CD4-positive, alpha-beta T cell treated with Interleukin-15 for 4 hours (primary cell): ENCODE measurements at regions not wholly inside any gene's neighbourhood (a gene's known extent, or its start where the extent isn't known, plus 50 kb on each side); places are given as distances from the start of the nearest gene placed in this dataset.

Source experiments
- DNase-seq: peaks from one replicate; pipeline ENCODE4 v3.0.0-alpha.2; 2020; ENCODE audit warnings: low spot score

DNA sequence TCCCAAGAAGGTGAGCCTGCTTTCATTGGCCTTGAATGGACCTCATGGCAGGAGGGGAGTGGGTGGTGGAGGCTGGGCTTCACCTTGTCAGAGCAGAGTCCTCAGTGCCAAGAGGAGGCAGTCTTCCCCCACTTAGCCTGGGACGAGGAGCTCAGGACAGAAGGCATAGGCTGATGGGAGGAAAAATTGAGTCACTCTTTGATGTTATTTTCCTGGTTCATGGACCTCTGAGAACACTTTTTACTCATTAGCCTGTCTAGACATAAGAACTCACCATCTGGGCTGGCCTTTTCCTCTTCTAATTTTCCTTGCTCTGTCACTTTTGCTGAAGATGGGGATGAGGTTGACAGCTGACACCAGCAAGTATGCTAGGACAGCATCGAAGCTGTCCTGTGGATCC, 225.7 kb upstream of the TNP1 start:
- no peak for DNase-seq

DNA sequence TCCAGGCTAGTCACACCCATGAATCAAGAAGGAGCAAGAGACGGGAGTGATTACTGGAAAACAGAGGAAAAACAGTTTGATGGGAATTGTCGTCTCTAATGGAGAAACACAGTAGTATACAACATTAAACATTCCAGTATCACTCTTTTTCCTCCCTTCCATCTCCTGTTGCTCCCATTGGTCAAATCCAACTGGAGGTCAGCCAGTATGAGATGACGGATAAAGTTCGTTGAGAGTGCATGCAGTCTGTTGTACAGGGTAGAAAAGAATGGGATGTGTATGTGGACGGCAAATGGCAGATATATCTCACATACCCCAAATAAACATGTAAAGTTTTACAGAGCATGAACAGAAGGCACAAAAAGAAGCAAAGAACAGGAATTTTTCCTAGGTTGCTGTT, 221.9 kb upstream of the TNP1 start:
- no peak for DNase-seq

DNA sequence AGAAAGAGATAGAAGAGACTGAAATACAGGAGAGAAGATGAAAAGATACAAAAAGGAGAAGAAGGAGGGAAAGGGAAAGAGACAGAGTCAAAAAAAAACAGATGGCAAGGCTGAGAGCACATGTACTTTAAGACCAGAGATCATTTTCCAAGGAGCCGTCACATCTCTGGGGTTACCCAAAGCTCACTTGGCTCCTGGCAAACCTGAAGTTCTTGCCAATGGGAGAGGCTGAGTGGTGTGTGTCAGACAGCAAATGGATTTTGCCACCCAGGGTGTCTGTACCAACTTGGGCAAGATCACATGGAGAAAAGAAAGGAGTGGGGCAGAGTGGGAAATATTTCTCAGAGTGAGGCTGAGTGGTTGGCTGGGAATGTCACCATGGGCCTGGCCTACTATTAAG, 219.3 kb upstream of the TNP1 start:
- DNase-seq = no peak

DNA sequence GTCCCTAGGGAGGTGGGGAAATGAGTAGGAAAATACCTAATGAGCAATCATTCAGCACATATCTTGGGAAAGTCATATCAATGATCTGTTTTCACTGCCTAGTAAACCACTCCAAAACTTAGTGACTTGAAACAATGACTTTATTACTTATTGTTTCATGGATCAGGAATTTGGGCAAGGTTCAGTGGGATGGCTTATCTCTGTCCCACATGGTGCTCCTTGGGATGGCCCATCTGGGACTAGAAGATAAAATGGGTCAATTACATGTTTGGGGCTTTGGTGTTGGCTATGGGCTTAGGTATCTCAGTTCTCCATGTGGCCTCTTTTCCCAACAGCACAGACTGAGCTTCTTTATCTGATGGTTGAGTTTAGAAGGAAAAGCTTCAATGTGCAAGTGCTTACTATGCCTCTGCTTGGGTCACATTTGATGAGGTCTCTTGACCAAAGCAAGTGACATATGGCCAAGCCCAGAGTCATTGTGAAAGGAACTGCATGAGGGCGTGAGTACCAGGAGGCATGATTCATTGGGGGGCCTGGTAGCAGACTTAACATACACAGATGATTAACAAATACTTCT, 218.1 kb upstream of the TNP1 start:
- DNase-seq = no peak

DNA sequence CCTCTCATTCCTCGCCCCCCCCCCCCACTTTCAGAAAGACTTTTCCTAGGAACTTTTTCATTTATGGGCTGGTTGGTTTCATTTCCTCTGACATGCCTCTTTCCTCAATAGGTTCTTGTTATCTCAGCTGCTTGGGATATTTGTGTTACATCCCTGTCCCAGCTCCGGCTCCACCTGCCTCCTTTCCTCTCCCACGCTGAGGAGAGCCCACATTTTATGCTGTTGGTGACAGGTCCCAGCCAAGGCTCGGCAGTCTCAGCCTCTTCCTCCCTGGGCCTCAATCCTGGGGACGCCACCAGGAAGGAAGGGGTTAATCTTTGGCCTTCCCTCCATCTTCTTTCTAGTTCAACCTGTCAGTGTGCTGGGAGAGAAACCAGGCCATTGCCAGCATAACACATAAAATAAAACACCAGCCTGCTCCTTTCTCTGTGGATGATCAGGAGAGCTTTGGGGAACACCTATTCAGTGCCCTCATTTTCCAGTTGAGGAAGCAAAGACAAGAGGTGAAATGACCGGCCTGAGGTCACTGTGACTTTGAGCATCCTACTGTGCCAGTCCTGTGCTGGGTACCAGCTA, 216.9 kb upstream of the TNP1 start:
- no peak for DNase-seq

DNA sequence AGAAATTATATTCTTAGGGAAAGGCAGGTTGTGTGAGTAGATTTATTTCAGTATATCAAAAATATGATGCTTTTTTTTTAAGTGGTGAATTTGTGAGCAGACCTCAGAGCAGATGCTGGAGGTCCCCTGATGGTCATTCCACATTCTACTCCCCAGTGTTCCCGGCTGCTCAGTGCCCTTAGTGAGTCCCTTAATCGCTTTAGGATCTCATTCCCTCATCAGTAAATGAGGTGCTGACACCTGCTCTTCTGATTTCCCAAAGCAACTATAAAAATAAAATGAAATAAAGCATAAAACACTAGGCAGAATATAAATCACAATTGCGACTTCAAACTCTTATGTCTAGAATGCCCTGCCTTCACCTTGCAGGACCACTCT, 216.2 kb upstream of the TNP1 start:
- DNase-seq = no peak

DNA sequence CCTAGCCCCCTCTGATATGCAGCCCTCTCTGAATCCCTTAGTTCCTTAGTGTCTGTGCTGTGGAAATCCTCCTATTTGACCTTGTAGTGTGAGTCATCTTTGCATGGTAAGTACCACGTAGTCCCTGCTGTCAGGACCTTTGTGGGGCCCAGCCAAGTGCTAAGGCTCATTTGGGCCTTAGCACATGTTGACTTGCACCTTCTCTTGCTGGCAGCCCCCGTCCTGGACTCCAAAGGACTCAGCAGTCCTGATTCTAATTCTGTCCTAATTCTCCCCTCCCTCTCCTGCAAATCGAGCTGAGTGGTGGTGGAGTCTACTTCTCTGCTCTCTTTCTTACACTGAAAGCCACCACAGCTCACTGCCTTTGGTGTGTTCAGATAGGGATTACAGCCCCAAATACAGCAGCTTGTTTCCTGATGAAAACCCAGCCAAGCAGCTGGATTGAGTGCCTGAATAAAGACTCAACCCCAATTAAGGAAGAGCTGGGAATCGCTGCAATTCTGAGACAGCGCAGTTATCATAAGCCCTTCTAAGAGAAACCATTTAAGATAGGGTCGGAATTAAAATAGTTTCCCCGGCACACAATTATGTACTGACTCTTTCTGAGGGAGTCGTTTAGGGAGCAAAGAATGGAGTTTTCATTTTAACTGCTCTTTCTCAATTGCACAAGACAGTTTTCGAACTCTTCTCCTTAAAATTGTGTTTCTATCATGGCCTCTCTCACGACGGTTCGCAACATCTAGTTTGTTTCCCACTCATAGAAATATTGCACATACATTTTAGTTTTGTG, 215.6 kb upstream of the TNP1 start:
- no peak for DNase-seq

DNA sequence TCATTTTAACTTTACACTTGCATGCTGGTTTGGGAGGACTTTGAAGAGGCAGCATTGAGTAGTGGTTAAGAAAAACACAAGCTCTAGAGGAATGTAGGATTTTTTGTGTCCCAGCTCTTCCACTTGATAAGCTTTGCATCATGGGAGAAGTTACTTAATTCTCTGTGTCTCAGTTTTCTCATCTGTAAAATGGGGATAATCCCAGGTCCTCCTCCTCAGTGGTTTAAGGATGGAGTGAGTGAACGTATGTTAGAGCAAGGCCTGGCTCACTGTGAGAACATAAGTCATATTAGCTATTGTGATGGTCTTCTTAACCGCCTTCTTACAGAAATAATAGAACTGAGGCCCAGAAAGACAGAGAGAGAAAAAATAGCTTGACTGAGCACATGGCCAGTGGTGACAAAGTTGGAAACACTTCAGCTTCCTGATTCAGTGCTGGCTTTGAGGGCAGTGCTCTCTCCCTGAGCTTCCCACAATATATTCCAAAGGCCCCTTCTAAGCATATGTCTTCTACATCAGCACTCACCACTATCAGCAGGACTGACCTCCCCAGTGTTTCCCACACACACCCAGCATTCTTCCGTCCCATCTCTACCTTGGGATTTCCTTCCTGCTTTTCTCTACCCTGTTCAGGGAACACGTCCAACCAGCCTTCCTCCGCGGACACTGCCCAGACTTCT, 214.9 kb upstream of the TNP1 start:
- DNase-seq = no peak

DNA sequence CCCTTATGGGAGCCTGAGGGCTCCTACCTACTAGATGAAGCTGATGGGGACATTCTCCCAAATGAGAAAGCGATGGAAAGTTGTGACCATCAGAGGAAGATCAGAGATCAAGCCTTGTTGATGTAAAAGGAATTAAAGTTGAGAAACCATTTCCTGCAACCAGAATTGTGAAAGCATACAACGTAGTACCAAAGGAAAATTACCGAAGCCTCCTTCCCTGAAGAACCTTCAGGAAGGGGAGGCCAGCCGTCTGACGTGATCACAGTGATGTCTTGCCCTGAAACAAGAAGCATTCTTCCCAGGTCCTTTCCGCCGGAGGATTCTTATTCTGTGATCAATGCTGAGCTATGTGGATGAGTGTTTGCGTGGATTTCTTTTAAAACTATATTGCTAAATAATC, 211.6 kb upstream of the TNP1 start:
- DNase-seq = no peak

DNA sequence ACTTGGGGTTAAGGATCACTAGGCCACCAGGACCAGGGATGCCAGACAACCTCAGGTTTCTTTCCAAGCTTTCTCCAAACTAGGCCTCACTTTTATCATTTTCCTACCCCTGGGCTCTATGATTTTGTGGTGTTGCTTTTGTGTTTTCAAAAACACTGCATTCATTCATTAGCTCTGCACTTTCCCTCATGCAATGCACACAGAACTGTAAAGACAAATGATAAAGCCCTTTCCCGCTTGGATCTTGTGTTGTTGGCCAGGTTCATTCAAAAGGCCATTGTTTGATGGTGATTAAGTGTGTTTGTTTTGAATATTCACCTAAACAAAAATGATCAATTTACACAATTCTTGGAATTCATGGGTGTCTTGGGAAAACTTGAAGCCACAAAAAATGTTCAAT, 210.7 kb upstream of the TNP1 start:
- DNase-seq = no peak

DNA sequence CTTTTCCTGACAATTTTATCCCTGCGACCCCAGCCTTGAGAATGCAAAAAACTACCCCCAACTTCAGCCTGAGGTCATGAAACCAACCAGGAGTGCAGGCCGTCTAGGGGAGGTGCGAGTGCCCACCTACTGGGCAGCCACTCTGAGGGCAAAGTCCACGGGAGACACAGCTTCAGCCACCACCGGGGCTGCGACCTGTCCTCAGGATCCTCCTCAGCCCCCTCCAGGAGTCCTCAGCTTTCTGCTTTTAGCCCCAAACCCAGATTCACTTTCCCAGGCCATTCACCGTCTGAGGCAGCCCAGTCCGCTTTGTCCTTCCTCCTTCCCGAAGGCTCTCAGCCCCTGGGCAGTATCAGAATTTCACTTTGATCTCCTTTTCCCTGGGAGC, 210.2 kb upstream of the TNP1 start:
- DNase-seq = no peak

DNA sequence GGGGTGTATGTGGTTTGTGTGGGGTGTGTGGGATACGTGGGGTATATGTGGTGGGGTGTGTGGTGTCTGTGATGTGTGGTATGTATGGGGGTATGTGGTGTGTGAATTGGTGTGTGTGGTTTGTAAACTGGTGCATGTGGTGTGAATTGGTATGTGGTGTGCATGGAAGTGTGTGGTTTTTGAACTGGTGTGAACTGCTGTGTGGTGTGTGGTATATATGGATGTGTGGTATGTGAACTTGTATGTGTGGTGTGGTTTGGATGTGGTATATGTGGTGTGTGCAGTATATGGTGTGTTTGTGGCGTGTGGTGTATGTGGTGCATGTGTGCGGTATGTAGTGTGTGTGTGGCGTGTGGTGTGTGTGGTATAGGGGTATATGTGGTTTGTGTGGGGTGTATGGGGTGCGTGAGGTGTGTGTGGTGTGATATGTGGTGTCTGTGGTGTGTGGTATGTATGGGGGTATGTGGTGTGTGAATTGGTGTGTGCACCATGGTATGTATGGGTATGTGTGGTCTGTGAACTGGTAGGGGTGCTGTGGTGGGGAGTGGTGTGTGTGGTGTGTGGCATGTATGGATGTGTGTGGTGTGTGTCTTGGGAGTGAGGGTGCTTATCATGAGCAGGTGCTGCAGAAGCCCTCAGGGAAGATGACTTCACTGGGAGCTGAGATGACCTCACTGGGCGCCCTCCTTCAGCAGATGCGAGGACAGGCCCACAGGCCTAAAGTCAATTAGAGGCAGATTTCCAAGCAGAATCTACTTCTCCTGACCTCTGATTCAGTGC, 209.6 kb upstream of the TNP1 start:
- DNase-seq = no peak

DNA sequence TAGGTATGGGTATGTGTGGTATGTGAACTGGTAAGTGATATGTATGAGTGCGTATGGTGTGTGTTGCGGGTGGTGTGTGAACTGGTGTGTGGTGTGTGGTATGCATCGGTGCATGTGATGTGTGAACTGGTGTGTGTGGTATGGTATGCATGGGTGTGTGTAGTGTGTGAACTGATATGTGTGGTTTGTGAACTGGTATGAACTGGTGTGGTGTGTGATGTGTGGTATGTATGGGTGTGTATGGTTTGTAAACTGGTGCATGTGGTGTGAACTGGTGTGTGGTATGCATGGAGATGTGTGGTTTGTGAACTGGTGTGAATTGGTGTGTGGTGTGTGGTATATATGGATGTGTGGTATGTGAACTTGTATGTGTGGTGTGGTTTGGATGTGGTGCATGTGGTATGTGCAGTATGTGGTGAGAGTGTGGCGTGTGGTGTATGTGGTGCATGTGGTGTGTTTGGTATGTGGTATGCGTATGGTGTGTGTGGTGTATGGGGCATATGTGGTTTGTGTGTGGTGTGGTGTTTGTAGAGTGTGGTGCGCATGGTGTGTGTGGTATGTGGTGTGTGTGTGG, 208.9 kb upstream of the TNP1 start:
- DNase-seq = no peak

DNA sequence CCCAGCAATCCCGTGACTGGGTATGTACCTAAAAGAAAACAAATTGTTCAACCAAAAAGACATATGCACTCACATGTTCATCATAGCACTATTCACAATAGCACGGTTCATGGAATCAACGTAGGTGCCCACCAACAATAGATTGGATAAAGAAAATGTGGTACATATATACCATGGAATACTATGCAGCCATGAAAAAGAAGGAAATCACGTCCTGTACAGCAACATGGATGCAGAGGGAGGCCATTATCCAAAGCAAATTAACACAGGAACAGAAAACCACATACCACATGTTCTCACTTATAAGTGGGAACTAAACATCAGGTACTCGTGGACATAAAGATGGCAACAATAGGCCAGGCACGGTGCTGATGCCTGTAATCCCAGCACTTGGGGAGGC, 207.9 kb upstream of the TNP1 start:
- DNase-seq = no peak

DNA sequence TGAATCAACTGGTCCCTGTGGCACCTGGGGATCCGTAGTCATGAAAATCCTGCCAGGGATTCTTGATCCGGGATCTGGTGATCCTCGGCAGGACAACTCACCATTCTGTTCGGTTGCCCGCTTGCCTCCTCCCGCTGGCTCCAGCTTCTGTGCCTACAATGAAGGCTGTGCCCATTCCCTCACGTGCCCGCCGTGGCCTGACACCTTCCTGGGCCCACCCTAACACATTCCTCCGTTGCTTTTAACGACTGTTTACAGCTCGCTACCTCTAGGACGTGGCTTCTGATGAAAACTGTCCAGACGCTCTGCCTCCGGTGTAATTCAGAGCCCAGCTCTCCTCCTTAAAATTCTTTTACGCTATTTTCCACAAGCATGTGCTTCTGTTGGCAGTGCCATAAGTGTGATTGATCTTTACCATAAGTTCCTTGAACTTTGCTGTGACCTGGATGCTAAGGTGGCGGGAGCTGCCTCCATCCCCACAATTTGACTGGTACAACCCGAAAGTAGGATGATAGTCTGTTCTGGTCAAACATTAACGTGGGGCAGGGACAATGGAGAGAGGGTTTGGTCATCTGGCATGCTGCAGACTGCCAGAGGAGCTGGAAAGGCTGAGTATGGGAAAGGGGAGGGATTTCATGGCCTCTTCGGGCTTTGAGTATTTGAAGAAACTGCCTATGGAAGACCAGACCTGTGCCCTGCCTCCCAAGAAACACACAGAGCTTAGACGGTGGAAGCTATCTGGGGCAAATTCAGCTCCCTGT, 206.8 kb upstream of the TNP1 start:
- no peak for DNase-seq

DNA sequence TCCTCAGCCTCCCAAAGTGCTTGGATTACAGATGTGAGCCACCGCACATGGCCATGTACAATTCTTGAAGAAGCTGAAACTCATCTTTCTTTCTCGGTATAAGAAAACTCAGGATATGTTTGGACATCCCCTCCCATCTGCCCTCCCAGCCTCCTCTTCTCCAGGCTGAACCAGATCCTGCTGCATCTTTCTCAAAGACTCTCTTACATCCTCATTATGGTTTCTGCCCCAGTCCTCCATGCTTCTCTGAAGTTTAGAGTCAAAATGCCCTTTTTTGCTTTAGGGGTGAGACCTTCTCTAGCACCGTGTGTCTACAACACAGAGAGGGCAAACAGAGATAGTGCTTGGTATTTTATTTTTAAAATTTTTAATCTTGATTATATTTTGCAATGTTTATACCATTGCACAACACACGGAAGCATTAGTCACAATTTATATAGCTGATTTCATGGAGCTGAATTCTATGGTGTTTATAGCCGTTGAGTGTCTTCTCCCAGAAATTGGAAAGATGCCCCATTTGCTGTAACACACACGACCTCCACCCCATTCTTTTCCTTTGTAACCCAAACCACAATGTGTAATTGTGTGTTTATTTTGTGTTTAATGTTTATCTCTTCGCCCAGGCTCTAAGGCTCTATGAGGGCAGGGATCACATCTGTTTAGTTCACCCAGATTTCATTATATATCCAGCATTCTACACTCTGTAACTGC, 206.0 kb upstream of the TNP1 start:
- no peak for DNase-seq

DNA sequence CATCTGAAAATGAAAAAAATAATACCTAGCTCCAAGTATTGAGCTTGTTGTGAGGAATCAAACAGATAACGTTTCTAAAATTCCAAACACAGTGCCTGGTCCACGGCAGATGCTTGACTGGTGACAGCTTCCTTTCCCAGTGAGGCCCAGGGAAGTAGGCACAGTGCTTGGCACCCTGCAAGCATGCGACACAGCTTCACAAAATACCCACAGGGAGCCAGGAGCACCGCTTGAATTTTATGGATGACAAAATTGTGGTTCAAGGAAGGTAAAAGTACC, 205.1 kb upstream of the TNP1 start:
- no peak for DNase-seq

DNA sequence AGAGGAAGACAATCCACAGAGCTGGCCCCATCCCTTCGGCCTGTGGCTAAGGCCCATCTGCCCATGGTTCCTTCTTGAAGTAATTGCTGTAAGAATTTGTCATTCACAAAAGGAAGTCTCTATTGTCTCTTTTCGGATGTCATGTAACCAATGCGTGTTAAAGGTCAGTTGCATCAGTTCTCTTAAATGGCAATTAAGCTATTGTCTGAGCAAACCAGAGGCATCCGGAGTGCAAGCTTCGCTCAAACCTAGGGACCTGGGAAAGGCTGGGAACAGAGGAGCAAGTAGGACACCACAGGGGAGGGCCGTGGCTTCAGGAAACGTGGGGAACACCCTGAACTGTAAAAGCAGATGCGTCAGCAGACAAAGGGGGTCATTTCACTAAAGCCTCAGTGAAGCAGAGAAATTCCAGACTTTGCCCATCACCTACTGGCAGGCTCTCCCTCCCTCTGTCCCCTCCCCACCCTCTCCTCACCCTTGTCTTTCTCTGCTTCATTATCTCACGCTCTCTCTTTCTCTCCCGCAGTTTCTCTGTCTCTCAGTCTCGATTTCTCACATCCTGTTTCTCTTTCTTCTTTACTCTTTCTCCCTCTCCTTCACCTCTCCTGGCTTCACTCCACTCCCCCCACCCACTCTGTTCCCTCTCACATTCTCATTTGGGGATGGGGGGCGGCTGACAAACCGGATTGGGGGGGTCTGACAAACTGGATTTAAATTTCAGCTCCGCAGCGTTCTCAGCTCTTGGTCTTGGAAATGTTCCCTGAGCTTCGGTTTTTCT, 204.6 kb upstream of the TNP1 start:
- no peak for DNase-seq

DNA sequence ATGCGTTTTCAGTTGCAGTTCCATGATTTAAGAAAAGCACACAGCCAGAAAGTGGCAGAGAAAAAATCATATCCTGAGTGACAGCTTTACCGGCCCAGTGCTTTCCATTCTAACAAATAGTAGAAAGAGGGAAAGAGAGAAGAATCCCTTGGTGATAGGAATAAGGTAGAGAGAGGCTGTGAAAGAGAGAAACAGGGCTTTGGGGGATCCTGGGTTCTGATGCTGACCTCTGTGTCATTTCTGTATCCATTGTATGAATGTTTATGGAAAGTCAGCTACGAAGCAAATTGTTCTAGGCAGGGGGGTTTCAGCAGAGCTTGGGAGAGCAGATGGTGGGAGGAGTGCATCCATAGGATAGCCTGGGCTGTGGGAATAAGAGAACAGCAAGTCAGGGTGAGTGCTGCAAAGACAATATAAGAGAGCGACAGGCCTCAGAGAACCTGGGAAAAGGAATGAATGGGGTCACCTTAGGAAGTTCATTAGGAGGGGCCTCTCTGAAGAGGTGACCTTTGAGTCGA, 203.4 kb upstream of the TNP1 start:
- no peak for DNase-seq

DNA sequence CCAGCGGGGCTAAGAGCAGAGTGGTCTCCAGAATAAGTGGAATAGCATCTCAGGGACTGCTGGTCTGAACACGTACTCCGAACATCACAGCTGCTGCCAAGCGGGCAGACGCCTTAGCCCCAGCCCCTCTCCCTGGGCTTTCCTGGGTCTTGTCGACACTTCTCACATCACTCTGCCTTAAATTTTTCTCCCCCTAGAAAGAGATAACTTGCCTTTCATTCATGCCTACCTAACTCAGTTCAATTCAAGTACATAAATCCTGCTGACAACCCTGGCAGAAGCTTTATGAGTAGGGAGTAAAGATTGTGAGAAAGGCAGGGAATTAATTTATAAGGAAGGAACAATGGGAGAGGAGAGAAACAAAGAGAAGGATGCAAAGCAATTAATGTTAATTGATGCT, 202.9 kb upstream of the TNP1 start:
- no peak for DNase-seq
